ENCODE measurements at regions not wholly inside any gene's neighbourhood (a gene's known extent, or its start where the extent isn't known, plus 50 kb on each side); places are given as distances from the start of the nearest gene placed in this dataset.

GRCh38 chr6:22643780-22644179, 74.4 kb downstream of the HDGFL1 start:
- WGBS, 2 donors (ENCODE audit: low coverage in 1 of 2), result 58 to 88% methylated on average over 4 to 10 of the region's 10 CpGs
- in situ Hi-C loops (cut with MboI; ENCODE audit: low pct_ligation_motif_present in 1 of 4, low pct_unique_long_range_greater_than_20kb in 1 of 4, low sequenced_read_pairs in 3 of 4) (no loop called here), intact Hi-C loops (cut with DNase I; ENCODE audit: low total_unique reads) (no loop called here)
- H3K27ac ChIP-seq, result no peak overlapping the region
- no peaks in the 10 kb centered on the region for H3K27me3 ChIP-seq
- H3K4me1 ChIP-seq, result no peaks in the 10 kb centered on the region
- DNase-seq, result peak; percentile 9
- no peak overlapping the region for H3K4me3 ChIP-seq
- H3K9me3 ChIP-seq, result no peaks in the 10 kb centered on the region
- no peaks in the 10 kb centered on the region for H3K36me3 ChIP-seq
- no peak for TF ChIP-seq POLR2A (IDR thresholded peaks at IDR 0.05)
- no peak for TF ChIP-seq EP300 (IDR thresholded peaks at IDR 0.05; ENCODE audit: low read depth)
- no peak for TF ChIP-seq CTCF (IDR thresholded peaks at IDR 0.05)
- no peak for TF ChIP-seq POLR2AphosphoS5 (IDR thresholded peaks at IDR 0.05)

GRCh38 chr6:22647719-22648118, 78.4 kb downstream of the HDGFL1 start:
- Histone ChIP-seq H3K27me3 (no peaks in the 10 kb centered on the region), H3K27ac (no peak overlapping the region), H3K4me1 (no peaks in the 10 kb centered on the region), H3K36me3 (no peaks in the 10 kb centered on the region), H3K4me3 (no peak overlapping the region), H3K9me3 (no peaks in the 10 kb centered on the region)
- TF ChIP-seq CTCF (IDR thresholded peaks at IDR 0.05) (no peak), EP300 (IDR thresholded peaks at IDR 0.05; ENCODE audit: low read depth) (no peak)
- 22 to 35% methylated on average over 2 to 3 of the region's 3 CpGs for WGBS, 2 donors (ENCODE audit: low coverage in 1 of 2)
- intact Hi-C loops (cut with DNase I; ENCODE audit: low total_unique reads) (no loop called here), in situ Hi-C loops (cut with MboI; ENCODE audit: low pct_ligation_motif_present in 1 of 4, low pct_unique_long_range_greater_than_20kb in 1 of 4, low sequenced_read_pairs in 3 of 4) (no loop called here)
- no peak for DNase-seq

DNA sequence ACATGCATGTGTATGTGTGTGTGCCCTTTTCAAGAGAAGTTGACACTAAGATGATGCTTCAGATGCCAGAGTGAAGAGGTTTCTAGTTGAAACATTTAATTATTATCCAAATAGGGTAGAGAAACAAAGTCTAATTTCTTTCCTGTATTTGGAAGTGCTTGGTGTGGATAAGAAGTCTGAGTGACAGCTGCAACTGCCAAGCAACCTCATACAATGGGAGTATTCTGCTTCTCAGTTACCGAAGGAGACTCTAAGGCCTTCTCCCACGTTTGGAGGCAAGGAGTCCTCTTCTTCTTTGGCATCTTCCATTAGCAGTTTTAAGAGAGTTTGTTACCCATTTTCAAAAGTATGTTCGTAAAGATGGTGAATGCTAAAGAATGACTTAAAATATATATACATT, 82.4 kb downstream of the HDGFL1 start:
- Histone ChIP-seq H3K4me1 (peaks cover 0 to 12% (median 0%) of the 10 kb centered on the region in 4 donors), H3K4me3 (no peak overlapping the region), H3K27me3 (no peaks in the 10 kb centered on the region), H3K27ac (no peak overlapping the region), H3K36me3 (no peaks in the 10 kb centered on the region), H3K9me3 (no peaks in the 10 kb centered on the region)
- no peak for DNase-seq
- intact Hi-C loops (cut with DNase I; ENCODE audit: low total_unique reads), result no loop called here
- 81 to 82% methylated on average over 2 to 3 of the region's 3 CpGs for WGBS, 2 donors (ENCODE audit: low coverage in 1 of 2)
- in situ Hi-C loops (cut with MboI; ENCODE audit: low pct_ligation_motif_present in 1 of 4, low pct_unique_long_range_greater_than_20kb in 1 of 4, low sequenced_read_pairs in 3 of 4), result no loop called here
- no peak for TF ChIP-seq POLR2AphosphoS5 (IDR thresholded peaks at IDR 0.05)
- TF ChIP-seq EP300 (IDR thresholded peaks at IDR 0.05; ENCODE audit: low read depth), result no peak
- TF ChIP-seq CTCF (IDR thresholded peaks at IDR 0.05), result no peak
- TF ChIP-seq POLR2A (IDR thresholded peaks at IDR 0.05), result no peak

DNA sequence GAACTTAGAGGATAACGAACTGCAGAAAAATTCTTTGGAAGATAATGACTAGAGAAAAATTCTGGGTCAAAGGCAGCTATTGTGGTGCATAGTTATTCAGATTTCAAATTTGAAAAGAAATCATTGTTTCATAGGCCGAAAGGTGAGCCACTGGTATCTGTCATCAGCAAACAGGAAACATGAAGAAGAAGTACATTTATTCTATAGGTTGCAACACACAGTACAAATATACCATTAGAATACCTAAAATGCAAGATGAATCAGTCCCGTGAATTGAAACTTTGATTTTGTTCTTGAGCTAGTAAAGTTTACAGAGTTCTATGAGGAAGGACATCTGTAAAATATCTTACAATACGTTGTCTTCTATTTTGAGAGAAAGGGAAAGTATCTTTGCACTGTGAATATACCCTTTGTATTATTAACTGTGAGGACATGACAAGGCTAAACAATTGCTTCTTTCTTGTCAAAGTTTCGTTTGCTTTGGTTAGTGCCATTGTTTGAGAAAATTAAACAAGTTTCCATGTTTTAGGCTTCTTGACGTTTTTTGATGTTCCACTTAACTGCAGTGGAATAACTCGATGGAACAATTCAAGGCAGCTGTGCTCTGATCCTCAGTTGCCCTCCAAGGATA, 84.7 kb downstream of the HDGFL1 start:
- DNase-seq, result no peak
- Histone ChIP-seq H3K9me3 (no peaks in the 10 kb centered on the region), H3K36me3 (no peaks in the 10 kb centered on the region), H3K4me1 (peaks cover 0 to 28% (median 0%) of the 10 kb centered on the region in 4 donors), H3K4me3 (no peak overlapping the region), H3K27me3 (no peaks in the 10 kb centered on the region), H3K27ac (no peak overlapping the region)
- WGBS, 2 donors (ENCODE audit: low coverage in 1 of 2), result 39 to 43% methylated on average over 6 to 7 of the region's 7 CpGs
- TF ChIP-seq POLR2AphosphoS5 (IDR thresholded peaks at IDR 0.05) (no peak), EP300 (IDR thresholded peaks at IDR 0.05; ENCODE audit: low read depth) (no peak), POLR2A (IDR thresholded peaks at IDR 0.05) (no peak), CTCF (IDR thresholded peaks at IDR 0.05) (no peak)
- intact Hi-C loops (cut with DNase I; ENCODE audit: low total_unique reads), result no loop called here
- in situ Hi-C loops (cut with MboI; ENCODE audit: low pct_ligation_motif_present in 1 of 4, low pct_unique_long_range_greater_than_20kb in 1 of 4, low sequenced_read_pairs in 3 of 4), result no loop called here

Measured in transverse colon (tissue), 4 donors.